ENCODE measurements at regions not wholly inside any gene's neighbourhood (a gene's known extent, or its start where the extent isn't known, plus 50 kb on each side); places are given as distances from the start of the nearest gene placed in this dataset.
A peak's percentile ranks its signal among the peaks of the same experiment; 100 is the strongest.

GRCh38 chr6:169971081-169971861, 219.8 kb downstream of the ERMARD start:
- intact Hi-C loops (cut with DNase I), result no loop called here
- peak in 5 of 10 donors; percentile 5 to 81 (median 67) for DNase-seq

GRCh38 chr6:169970306-169970988, 219.0 kb downstream of the ERMARD start:
- DNase-seq, result peak in 3 of 10 donors; percentile 56 to 68 (median 57)
- intact Hi-C loops (cut with DNase I), result no loop called here

- peak in 3 of 10 donors; percentile 57 to 69 (median 59) for DNase-seq
- intact Hi-C loops (cut with DNase I), result no loop called here
Observed at GRCh38 chr6:169969372-169970099, 218.1 kb downstream of the ERMARD start.

GRCh38 chr6:169968541-169969270, 217.3 kb downstream of the ERMARD start:
- DNase-seq, result peak in 4 of 10 donors; percentile 6 to 48 (median 40)
- intact Hi-C loops (cut with DNase I), result no loop called here

GRCh38 chr6:169967687-169968086, 216.3 kb downstream of the ERMARD start:
- intact Hi-C loops (cut with DNase I), result no loop called here
- DNase-seq, result peak in 1 of 10 donors; percentile 46

- peak in 2 of 10 donors; percentile 29 to 59 for DNase-seq
- intact Hi-C loops (cut with DNase I), result no loop called here
Observed at GRCh38 chr6:169966312-169967181, 215.1 kb downstream of the ERMARD start.

GRCh38 chr6:169965657-169966311, 214.4 kb downstream of the ERMARD start:
- DNase-seq, result peak in 3 of 10 donors; percentile 39 to 69 (median 62)
- intact Hi-C loops (cut with DNase I), result no loop called here

- DNase-seq, result peak in 1 of 10 donors; percentile 30
- intact Hi-C loops (cut with DNase I), result no loop called here
Observed at GRCh38 chr6:169965239-169965638, 213.8 kb downstream of the ERMARD start.

GRCh38 chr6:169964486-169965180, 213.2 kb downstream of the ERMARD start:
- no peak for DNase-seq
- intact Hi-C loops (cut with DNase I), result loop anchor here (5.0 kb wide), 1 partner anchor 328 kb away; the partner anchor contains the start of gene DLL1

- intact Hi-C loops (cut with DNase I), result loop anchor here (5.0 kb wide), 1 partner anchor 329 kb away; the partner anchor contains the start of gene DLL1
- peak in 3 of 10 donors; percentile 45 to 73 (median 64) for DNase-seq
Observed at GRCh38 chr6:169963581-169964297, 212.3 kb downstream of the ERMARD start.

- peak in 4 of 10 donors; percentile 4 to 76 (median 69) for DNase-seq
- intact Hi-C loops (cut with DNase I), result loop anchor here (5.0 kb wide), 1 partner anchor 329 kb away; the partner anchor contains the start of gene DLL1
Observed at GRCh38 chr6:169962604-169963469, 211.4 kb downstream of the ERMARD start.

- intact Hi-C loops (cut with DNase I), result loop anchor here (5.0 kb wide), 1 partner anchor 330 kb away; the partner anchor contains the start of gene DLL1
- peak in 5 of 10 donors; percentile 12 to 87 (median 73) for DNase-seq
Observed at GRCh38 chr6:169961772-169962561, 210.5 kb downstream of the ERMARD start.

GRCh38 chr6:169960886-169961611, 209.6 kb downstream of the ERMARD start:
- intact Hi-C loops (cut with DNase I), result loop anchor here (5.0 kb wide), 1 partner anchor 331 kb away; the partner anchor contains the start of gene DLL1
- DNase-seq, result peak in 4 of 10 donors; percentile 5 to 74 (median 62)

GRCh38 chr6:169960521-169960885, 209.1 kb downstream of the ERMARD start:
- intact Hi-C loops (cut with DNase I), result loop anchor here (5.0 kb wide), 1 partner anchor 332 kb away; the partner anchor contains the start of gene DLL1
- peak in 4 of 10 donors; percentile 4 to 74 (median 61) for DNase-seq

Data from posterior cingulate gyrus (tissue), 11 donors.